Neuronal stem cell (in vitro differentiated cells): ENCODE measurements at regions not wholly inside any gene's neighbourhood (a gene's known extent, or its start where the extent isn't known, plus 50 kb on each side); places are given as distances from the start of the nearest gene placed in this dataset.

ENCODE experiments used
- DNase-seq: peaks from one replicate; pipeline ENCODE4 v3.0.0-alpha.2; 2013; ENCODE audit warnings: low spot score
- H2AFZ ChIP-seq: one replicate; pipeline ENCODE4 v1.6.1; 2013; ENCODE audit warnings: mild to moderate bottlenecking, low read length, inconsistent platforms
- H2AK5ac ChIP-seq: 2 replicates; pipeline ENCODE4 v1.6.1; 2013; ENCODE audit warnings: low read depth, mild to moderate bottlenecking, inconsistent platforms, low read length, moderate library complexity, mixed read lengths
- H2BK120ac ChIP-seq: 2 replicates; pipeline ENCODE4 v1.6.1; 2013; ENCODE audit warnings: low read depth, mild to moderate bottlenecking, inconsistent platforms, low read length, moderate library complexity, mixed read lengths
- H2BK12ac ChIP-seq: one replicate; pipeline ENCODE4 v1.6.1; 2013; ENCODE audit warnings: low read length, inconsistent platforms
- H2BK15ac ChIP-seq: 2 replicates; pipeline ENCODE4 v1.6.1; 2013; ENCODE audit warnings: mild to moderate bottlenecking, low read length, inconsistent platforms, mixed read lengths
- H2BK5ac ChIP-seq: one replicate; pipeline ENCODE4 v1.6.1; 2013; ENCODE audit warnings: inconsistent platforms, mild to moderate bottlenecking, low read length, moderate library complexity
- H3K14ac ChIP-seq: one replicate; pipeline ENCODE4 v1.6.1; 2013; ENCODE audit warnings: low read length, inconsistent platforms
- H3K18ac ChIP-seq: 2 replicates; pipeline ENCODE4 v1.6.1; 2013; ENCODE audit warnings: low read length, inconsistent platforms
- H3K23ac ChIP-seq: 2 replicates; pipeline ENCODE4 v1.6.1; 2013; ENCODE audit warnings: low read depth, mild to moderate bottlenecking, mixed read lengths, low read length, inconsistent platforms; ENCODE audit not compliant: poor library complexity
- H3K27ac ChIP-seq: replicated peaks from 3 replicates; pipeline ENCODE4 v1.5.1; 2013; ENCODE audit warnings: low read length, inconsistent platforms
- H3K27me3 ChIP-seq, 3 experiments: 2 replicates each; pipeline ENCODE4 v1.6.1; 2013; ENCODE audit warnings: low read length in 3 of 3, mild to moderate bottlenecking in 2 of 3, inconsistent platforms in 1 of 3, low read depth in 1 of 3, mixed read lengths in 1 of 3, moderate library complexity in 1 of 3; ENCODE audit not compliant: control insufficient read depth in 3 of 3, insufficient read depth in 3 of 3
- H3K36me3 ChIP-seq, 2 donors: replicated peaks in 1 of 2; 2 replicates each; pipeline ENCODE4 v1.6.1; 2013; ENCODE audit warnings: low read length in 2 of 2; ENCODE audit not compliant: control insufficient read depth in 2 of 2, insufficient read depth in 2 of 2
- H3K4ac ChIP-seq: 2 replicates; pipeline ENCODE4 v1.6.1; 2013; ENCODE audit warnings: inconsistent platforms, mild to moderate bottlenecking, low read length, moderate library complexity
- H3K4me1 ChIP-seq, 2 donors: 1 replicate in 1 of 2; 2 replicates in 1 of 2; pipeline ENCODE4 v1.6.1; 2013; ENCODE audit warnings: low read length in 2 of 2, low read depth in 1 of 2; ENCODE audit not compliant: control insufficient read depth in 2 of 2, insufficient read depth in 1 of 2
- H3K4me2 ChIP-seq: one replicate; pipeline ENCODE4 v1.6.1; 2013; ENCODE audit warnings: mild to moderate bottlenecking, low read length, inconsistent platforms; ENCODE audit not compliant: insufficient read depth, poor library complexity, severe bottlenecking
- H3K4me3 ChIP-seq, 2 donors: 2 replicates each; pipeline ENCODE4 v1.5.1; 2013; ENCODE audit warnings: low read length in 2 of 2, mild to moderate bottlenecking in 2 of 2, inconsistent platforms in 1 of 2, moderate library complexity in 1 of 2
- H3K79me1 ChIP-seq: one replicate; pipeline ENCODE4 v1.6.1; 2013; ENCODE audit warnings: low read depth, mild to moderate bottlenecking, inconsistent platforms, low read length, moderate library complexity
- H3K9ac ChIP-seq: one replicate; pipeline ENCODE4 v1.6.1; 2013; ENCODE audit warnings: mild to moderate bottlenecking, low read depth, low read length, inconsistent platforms; ENCODE audit not compliant: poor library complexity
- H3K9me3 ChIP-seq, 2 donors: replicated peaks in 1 of 2; 2 replicates each; pipeline versions ENCODE3 to v1.6.1; 2013; ENCODE audit warnings: low read length in 2 of 2, mild to moderate bottlenecking in 2 of 2, inconsistent platforms in 1 of 2, low read depth in 1 of 2, mixed read lengths in 1 of 2, moderate library complexity in 1 of 2; ENCODE audit not compliant: control insufficient read depth in 2 of 2, insufficient read depth in 1 of 2
- H4K8ac ChIP-seq: one replicate; pipeline ENCODE4 v1.6.1; 2013; ENCODE audit warnings: low read depth, mild to moderate bottlenecking, inconsistent platforms, low read length, moderate library complexity
- H4K91ac ChIP-seq: one replicate; pipeline ENCODE4 v1.6.1; 2013; ENCODE audit warnings: low read length, low read depth, mild to moderate bottlenecking, inconsistent platforms; ENCODE audit not compliant: poor library complexity
- WGBS, 2 donors: extraction: QIAGEN DNeasy Blood & Tissue Kit; methylation state at CpG; one replicate each; pipeline ENCODE4 v1.1.7; 2013; ENCODE audit warnings: missing lambda C conversion rate in 2 of 2, mixed read lengths in 1 of 2; ENCODE audit not compliant: insufficient read length in 2 of 2, insufficient replicate concordance in 1 of 2; ENCODE audit errors: extremely low coverage in 2 of 2; 5-methylcytosine and 5-hydroxymethylcytosine counted together

GRCh38 chr6:22709803-22710202 lies 140.4 kb downstream of the HDGFL1 start:
- H3K4me2 ChIP-seq, result no peak overlapping the region

GRCh38 chr6:22716721-22717120 lies 147.4 kb downstream of the HDGFL1 start:
- Histone ChIP-seq H3K9me3 (peaks cover 0 to 6% of the 10 kb centered on the region in 2 donors), H2AFZ (no peak overlapping the region), H2AK5ac (no peak overlapping the region), H3K4ac (no peak overlapping the region), H4K91ac (no peak overlapping the region), H3K27me3 (no peaks in the 10 kb centered on the region), H3K79me1 (no peaks in the 10 kb centered on the region), H3K27ac (no peak overlapping the region), H3K36me3 (no peaks in the 10 kb centered on the region), H3K14ac (no peak overlapping the region), H2BK5ac (no peak overlapping the region), H2BK12ac (no peak overlapping the region), H3K9ac (no peak overlapping the region), H3K23ac (no peak overlapping the region), H3K4me1 (peaks cover 0 to 6% of the 10 kb centered on the region in 2 donors), H3K4me2 (no peak overlapping the region), H2BK120ac (no peak overlapping the region), H2BK15ac (no peak overlapping the region), H3K4me3 (no peak overlapping the region), H3K18ac (no peak overlapping the region), H4K8ac (no peak overlapping the region)
- no CpG with 5 or more reads among the region's 1 CpG for WGBS, 2 donors
- no peak for DNase-seq

More at GRCh38 chr6:22709803-22710202, 140.4 kb downstream of the HDGFL1 start:
- Histone ChIP-seq H3K9me3 (peaks cover 0 to 2% of the 10 kb centered on the region in 2 donors), H3K23ac (no peak overlapping the region), H3K4ac (no peak overlapping the region), H2BK15ac (no peak overlapping the region), H2AFZ (peak overlapping the region; percentile 74), H3K79me1 (no peaks in the 10 kb centered on the region), H3K36me3 (no peaks in the 10 kb centered on the region), H2BK120ac (no peak overlapping the region), H3K18ac (no peak overlapping the region), H3K4me3 (no peak overlapping the region), H3K14ac (no peak overlapping the region), H4K8ac (no peak overlapping the region), H3K4me1 (peaks cover 0 to 2% of the 10 kb centered on the region in 2 donors), H3K9ac (no peak overlapping the region), H3K27me3 (no peaks in the 10 kb centered on the region), H3K27ac (no peak overlapping the region), H4K91ac (no peak overlapping the region), H2BK12ac (no peak overlapping the region), H2BK5ac (no peak overlapping the region), H2AK5ac (no peak overlapping the region)
- WGBS, 2 donors, result no CpG with 5 or more reads among the region's 3 CpGs
- DNase-seq, result no peak

GRCh38 chr6:22717915-22718314 lies 148.5 kb downstream of the HDGFL1 start:
- Histone ChIP-seq H3K36me3 (no peaks in the 10 kb centered on the region), H3K4ac (no peak overlapping the region), H3K14ac (no peak overlapping the region), H2AFZ (no peak overlapping the region), H2AK5ac (no peak overlapping the region), H3K9me3 (peaks cover 0 to 14% of the 10 kb centered on the region in 2 donors), H3K4me3 (no peak overlapping the region), H2BK120ac (no peak overlapping the region), H3K18ac (no peak overlapping the region), H4K91ac (no peak overlapping the region), H3K79me1 (no peaks in the 10 kb centered on the region), H2BK5ac (no peak overlapping the region), H3K4me2 (no peak overlapping the region), H3K23ac (no peak overlapping the region), H3K27ac (no peak overlapping the region), H4K8ac (no peak overlapping the region), H3K4me1 (peaks cover 0 to 6% of the 10 kb centered on the region in 2 donors), H3K9ac (no peak overlapping the region), H2BK12ac (no peak overlapping the region), H2BK15ac (no peak overlapping the region), H3K27me3 (no peaks in the 10 kb centered on the region)
- WGBS, 2 donors, result no CpG with 5 or more reads among the region's 5 CpGs
- DNase-seq, result no peak

- no peaks in the 10 kb centered on the region for H3K79me1 ChIP-seq
- no peak overlapping the region for H4K8ac ChIP-seq
- no peak overlapping the region for H3K4me2 ChIP-seq
- no peaks in the 10 kb centered on the region for H3K27me3 ChIP-seq
- H3K14ac ChIP-seq, result no peak overlapping the region
- DNase-seq, result no peak
- no peak overlapping the region for H4K91ac ChIP-seq
- peaks cover 2 to 11% of the 10 kb centered on the region in 2 donors for H3K4me1 ChIP-seq
- no peak overlapping the region for H3K9ac ChIP-seq
- no peak overlapping the region for H2BK15ac ChIP-seq
- no peak overlapping the region for H2AK5ac ChIP-seq
- no peak overlapping the region for H3K18ac ChIP-seq
- no CpG with 5 or more reads among the region's 1 CpG for WGBS, 2 donors
- H3K36me3 ChIP-seq, result peaks cover 0 to 3% of the 10 kb centered on the region in 2 donors
- no peak overlapping the region for H3K27ac ChIP-seq
- no peak overlapping the region for H3K23ac ChIP-seq
- H2BK120ac ChIP-seq, result no peak overlapping the region
- no peak overlapping the region for H2BK12ac ChIP-seq
- no peak overlapping the region for H2BK5ac ChIP-seq
- peaks cover 4 to 24% of the 10 kb centered on the region in 2 donors for H3K9me3 ChIP-seq
- H2AFZ ChIP-seq, result no peak overlapping the region
- no peak overlapping the region for H3K4ac ChIP-seq
- no peak overlapping the region for H3K4me3 ChIP-seq
These were observed 153.5 kb downstream of the HDGFL1 start for GRCh38 chr6:22722913-22723312.
